Sciatic nerve (tissue), 1 donor: ENCODE measurements at regions not wholly inside any gene's neighbourhood (a gene's known extent, or its start where the extent isn't known, plus 50 kb on each side); places are given as distances from the start of the nearest gene placed in this dataset. TPM values are rescaled to one million over a fixed set of nuclear protein-coding genes. Genes with fewer than 3 reads are reported as not detected.

Source experiments
- microRNA-seq: library from miRNA; unstranded; fragments of <30 nt; microRNA quantifications from one replicate; pipeline ENCODE4 v1.2.0, GENCODE V29; 2020
- donor health status: DM: no; HTN: no; CAD: no.

Small RNAs in the stretch of these regions (microRNA-seq; reads per million reads assigned to microRNA genes)
- not detected for gene MIR5702
